AG09309 (cell line): ENCODE measurements at regions not wholly inside any gene's neighbourhood (a gene's known extent, or its start where the extent isn't known, plus 50 kb on each side); places are given as distances from the start of the nearest gene placed in this dataset.

Source experiments
- DNase-seq: peaks from one replicate; pipeline ENCODE4 v3.0.0-alpha.2; 2010; ENCODE audit warnings: low read depth
- H3K4me3 ChIP-seq: 2 replicates; pipeline ENCODE4 v1.5.1; 2011; ENCODE audit warnings: mild to moderate bottlenecking, low read depth, low read length, moderate library complexity; ENCODE audit not compliant: control insufficient read depth
- CTCF ChIP-seq: IDR thresholded peaks from 2 replicates; pipeline ENCODE4 v1.5.1; 2011; ENCODE audit warnings: mild to moderate bottlenecking, low read depth, low read length, inconsistent platforms; ENCODE audit not compliant: insufficient read depth, control insufficient read depth; ENCODE audit errors: missing control alignments

- DNase-seq: no peak
- no peak overlapping the region for H3K4me3 ChIP-seq
- TF ChIP-seq CTCF: no peak
Measured at GRCh38 chr6:72547020-72547419, 74.8 kb upstream of the KCNQ5 start.

DNA sequence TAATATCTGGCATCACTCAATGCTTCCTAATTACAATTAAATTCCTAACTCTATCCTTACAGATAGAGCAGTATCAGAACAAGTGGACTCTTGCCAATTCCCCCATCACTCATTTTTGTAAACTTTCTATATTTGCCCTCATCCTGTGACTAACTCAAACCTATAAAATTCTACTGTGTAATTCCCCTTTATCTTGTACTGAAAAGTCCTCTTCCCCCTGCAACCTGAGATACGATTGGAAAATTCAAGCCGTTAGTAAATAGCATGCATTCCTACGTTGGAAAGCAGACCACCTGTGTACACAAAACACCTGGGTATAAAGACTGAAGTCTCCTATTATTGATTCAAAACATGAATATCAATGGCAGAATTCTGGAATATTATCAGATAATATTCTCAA is 70.4 kb upstream of the KCNQ5 start:
- no peak for DNase-seq
- no peak overlapping the region for H3K4me3 ChIP-seq
- TF ChIP-seq CTCF: no peak

- no peak for TF ChIP-seq CTCF
- H3K4me3 ChIP-seq: no peak overlapping the region
- no peak for DNase-seq
Measured at GRCh38 chr6:72552938-72553337, 68.9 kb upstream of the KCNQ5 start.

DNA sequence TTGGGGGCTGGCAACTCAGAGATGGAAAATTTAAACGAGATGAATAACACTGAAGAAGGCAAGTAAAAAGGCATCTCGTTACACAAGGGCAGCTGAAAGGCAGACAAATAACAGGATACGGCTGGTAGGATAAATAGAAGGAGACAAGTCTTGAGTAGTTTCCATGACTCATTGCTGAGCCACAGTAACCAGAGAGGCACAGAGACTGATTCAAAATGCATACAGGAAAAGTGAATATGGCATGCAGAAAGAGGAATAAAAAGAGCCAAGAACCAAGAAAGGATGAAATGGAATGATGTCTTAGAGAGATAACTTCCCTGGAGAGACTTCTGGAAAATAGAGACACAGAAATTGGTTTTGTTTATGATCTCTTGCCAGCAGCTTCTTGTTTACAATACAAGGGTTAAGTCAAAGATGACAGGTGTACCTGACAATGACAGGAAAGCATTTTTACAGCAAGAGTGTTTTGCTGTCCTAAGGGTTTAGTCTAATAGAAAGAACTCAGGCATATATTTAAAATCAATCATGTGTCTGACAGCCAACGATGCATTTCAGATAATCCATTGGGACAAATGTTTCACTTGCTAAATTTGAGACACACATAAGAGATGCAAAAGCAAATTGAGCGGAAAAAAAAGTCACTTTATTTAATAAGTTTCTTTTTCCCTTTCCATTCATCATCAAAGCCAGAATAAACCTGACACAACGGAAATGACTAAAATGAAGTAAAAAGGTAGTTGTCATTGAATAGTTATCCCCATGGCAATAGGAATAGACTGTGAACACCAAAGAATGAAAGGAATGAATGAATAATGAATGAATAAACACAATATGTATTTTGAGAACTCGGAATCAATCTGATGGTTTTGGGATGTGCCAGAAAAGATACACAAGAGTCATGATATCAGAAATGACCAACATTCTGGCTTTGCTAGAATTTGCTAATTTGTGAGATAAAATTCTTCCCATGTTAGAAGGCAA is 68.0 kb upstream of the KCNQ5 start:
- no peak for TF ChIP-seq CTCF
- peak; percentile 61 for DNase-seq
- no peak overlapping the region for H3K4me3 ChIP-seq

GRCh38 chr6:72554761-72555221 is 67.1 kb upstream of the KCNQ5 start:
- no peak overlapping the region for H3K4me3 ChIP-seq
- no peak for TF ChIP-seq CTCF
- DNase-seq: no peak

DNA sequence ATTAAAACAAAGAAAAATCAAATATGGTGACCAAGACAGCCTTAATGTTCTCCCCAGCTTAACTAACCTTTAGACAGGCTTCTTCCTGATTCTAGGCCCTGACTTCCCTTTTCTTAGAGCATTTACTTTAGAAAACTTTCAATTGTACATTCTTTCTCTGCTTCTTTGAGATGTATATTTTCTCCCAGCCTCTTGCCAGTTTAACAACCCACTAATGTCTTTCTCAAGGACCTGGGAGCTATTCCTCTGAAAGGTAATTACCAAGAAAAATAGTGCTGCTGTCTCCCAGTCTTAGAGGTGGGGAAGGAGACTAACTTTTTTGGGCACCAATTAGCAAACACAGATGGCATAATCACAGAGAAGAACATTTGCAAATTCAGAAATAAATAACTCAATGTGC is 62.8 kb upstream of the KCNQ5 start:
- TF ChIP-seq CTCF: no peak
- no peak for DNase-seq
- H3K4me3 ChIP-seq: no peak overlapping the region

- DNase-seq: no peak
- no peak overlapping the region for H3K4me3 ChIP-seq
- no peak for TF ChIP-seq CTCF
Measured at GRCh38 chr6:72559555-72559954, 62.3 kb upstream of the KCNQ5 start.
